HG03558 (cell line): ENCODE measurements at regions not wholly inside any gene's neighbourhood (a gene's known extent, or its start where the extent isn't known, plus 50 kb on each side); places are given as distances from the start of the nearest gene placed in this dataset.
"Not testable (repeated sequence)": the region's sequence is repeated elsewhere in the genome, so short reads cannot be mapped to it uniquely, and the experiment has no call there.

Experiments used
- ATAC-seq: cut with Tn5 transposase; IDR thresholded peaks from one replicate; pipeline ENCODE4 v1.9.1; 2021; ENCODE audit warnings: moderate number of reproducible peaks; ENCODE audit not compliant: unreplicated experiment; ENCODE audit errors: extremely low read depth

DNA sequence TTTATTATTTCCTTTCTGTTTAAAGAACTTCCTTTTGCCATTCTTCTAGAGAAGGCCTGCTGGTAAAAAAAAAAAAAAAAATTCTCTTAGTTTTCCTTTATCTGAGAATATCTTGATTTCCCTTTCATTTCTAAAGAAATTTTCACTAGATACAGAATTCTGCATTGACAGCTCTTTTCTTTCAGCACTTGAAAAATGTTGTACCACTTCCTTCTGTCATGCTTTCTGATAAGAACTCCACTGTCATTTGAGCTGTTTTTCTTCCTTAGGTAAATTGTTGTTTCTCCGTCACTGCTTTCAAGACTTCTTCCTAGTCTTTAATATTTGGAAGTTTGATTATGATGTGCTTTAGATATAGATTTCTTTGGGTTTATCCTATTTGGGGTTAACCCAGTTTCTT, 113.6 kb upstream of the BTG1 start:
- ATAC-seq: no peak

DNA sequence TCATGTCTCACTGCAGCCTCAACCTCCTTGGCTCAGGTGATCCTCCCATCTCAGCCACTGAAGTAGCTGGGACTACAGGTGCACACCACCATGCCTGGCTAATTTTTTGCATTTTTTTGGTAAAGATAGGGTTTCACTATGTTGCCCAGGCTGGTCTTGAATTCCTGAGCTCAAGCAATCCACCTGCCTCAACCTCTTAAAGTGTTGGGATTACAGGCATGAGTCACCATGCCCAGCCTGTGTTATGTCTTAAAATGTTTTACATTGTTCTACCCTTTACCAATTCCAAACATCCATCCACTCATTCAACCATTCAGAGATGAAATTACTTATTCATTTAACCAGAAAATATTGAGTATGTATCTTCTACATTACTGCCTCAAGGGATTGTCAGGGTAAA, 111.6 kb upstream of the BTG1 start:
- no peak for ATAC-seq

DNA sequence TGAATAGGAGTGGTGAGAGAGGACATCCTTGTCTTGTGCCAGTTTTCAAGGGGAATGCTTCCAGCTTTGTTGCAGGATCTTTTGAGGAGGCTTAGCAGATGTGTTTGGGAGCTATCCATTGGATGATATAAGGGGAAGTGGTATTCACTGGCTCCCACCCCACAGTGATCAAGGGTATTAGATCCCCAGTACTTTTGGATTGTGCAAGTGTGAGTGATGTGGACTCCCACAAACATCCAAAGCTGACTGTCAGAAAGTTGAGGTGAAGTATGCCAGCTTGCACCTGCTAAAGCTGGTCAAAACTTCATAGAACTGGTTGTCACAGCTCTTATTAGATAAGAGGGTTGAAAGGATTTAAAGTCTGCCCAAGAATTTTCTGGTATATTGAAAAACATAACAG, 110.1 kb upstream of the BTG1 start:
- ATAC-seq: no peak

DNA sequence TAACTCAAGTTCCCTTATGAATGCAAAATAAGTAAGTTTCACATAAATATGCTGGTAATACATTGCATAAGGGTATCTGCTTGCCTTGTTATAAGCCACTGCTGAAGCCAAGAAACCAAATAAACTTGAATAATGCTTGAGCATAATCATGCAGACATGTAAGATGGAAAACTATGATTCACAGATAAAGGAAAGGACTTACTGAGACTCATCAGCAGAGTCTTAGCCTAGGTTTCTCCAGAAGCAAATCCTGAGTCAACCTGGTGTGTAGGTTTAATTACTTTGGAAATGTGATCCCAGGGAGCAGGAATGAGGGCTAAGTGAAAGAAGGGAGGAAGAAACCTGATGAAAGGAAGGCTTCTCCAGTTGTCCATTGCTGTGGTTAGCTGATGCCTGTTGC, 107.7 kb upstream of the BTG1 start:
- ATAC-seq: no peak

DNA sequence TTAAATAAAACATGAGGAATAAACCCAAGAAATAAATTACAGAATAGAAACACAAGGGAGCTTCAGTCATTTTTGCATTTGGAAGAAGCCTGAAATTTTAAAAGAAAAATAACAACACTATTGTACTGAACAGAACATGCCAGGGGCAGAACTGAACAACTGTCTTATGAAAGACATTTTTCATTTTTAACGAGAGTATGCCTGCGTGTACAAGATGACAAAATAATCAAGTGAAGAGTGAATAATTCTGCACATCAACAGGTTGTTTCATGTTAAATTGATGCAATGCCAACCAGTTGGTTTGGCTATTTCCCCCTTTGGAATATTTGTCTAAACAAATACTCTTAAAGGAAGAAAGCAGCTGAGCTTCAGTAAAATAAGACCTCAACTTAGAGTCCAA, 103.3 kb upstream of the BTG1 start:
- no peak for ATAC-seq

DNA sequence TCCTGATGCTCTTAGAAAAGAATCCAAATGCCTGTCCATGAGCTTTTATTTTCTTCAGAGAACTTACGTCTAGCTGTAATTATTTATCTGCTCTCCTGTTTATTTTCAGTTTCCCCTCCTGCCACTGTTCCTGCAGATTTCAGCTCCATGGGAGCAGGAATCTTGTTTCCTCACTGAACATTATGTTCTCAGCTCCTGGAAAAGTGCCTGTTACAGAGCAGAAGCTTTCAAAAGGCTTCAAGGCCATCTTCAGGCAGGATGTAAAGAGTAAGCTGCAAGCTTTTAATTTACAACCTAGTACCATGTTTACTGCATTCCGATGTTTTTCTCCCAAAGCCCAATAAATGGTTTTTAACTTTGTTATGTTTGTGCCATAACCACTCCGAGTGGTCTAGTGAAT, 98.4 kb upstream of the BTG1 start:
- ATAC-seq: no peak

DNA sequence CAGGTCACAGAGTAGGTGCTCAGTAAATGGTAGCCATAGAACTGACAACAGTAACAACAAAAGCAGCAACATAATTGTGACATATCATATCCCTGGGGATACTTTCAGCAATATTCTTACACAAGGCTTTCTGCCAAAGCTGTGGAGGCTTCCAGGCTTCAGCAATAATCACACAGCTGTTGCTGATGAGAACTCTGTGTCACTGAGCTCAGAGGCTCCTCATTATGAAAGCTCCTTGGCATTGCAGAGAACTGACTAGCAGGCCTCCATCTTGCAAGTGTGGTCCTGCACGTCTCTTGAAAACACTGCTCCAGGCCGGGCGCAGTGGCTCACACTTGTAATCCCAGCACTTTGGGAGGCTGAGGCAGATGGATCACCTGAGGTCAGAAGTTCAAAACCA, 97.3 kb upstream of the BTG1 start:
- no peak for ATAC-seq

DNA sequence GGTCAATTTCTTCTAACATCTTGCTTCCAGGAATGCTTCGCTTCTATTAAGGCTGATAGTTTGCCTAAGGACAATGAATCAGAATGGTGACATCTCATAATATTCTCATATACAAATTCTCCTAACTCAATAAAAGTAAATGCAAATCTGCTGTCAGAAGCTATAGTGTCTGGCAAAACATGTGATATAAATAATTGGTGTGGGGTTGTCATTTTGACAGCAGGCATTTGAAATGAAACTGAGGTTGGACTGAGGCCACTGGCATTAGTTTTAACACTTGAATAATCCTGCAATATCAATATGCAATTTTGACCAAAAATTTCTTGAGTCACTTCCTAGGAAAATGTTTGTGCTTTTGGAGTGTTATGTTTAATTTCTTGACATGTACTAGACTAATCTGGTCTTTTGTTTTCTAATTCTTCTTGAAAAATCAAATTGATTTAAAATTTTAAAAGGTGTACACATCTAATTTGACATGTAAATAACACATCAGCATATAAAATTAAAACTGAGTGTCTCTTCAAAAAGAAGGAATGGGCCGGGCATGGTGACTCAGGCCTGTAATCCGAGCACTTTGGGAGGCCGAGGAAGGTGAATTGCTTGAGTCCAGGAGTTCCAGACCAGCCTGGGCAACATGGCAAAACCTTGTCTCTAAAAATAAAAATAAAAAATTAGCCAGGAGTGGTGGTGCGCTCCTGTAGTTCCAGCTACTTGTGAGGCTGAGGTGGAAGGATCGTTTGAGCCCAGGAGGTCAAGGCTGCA, 92.3 kb upstream of the BTG1 start:
- ATAC-seq: no peak

DNA sequence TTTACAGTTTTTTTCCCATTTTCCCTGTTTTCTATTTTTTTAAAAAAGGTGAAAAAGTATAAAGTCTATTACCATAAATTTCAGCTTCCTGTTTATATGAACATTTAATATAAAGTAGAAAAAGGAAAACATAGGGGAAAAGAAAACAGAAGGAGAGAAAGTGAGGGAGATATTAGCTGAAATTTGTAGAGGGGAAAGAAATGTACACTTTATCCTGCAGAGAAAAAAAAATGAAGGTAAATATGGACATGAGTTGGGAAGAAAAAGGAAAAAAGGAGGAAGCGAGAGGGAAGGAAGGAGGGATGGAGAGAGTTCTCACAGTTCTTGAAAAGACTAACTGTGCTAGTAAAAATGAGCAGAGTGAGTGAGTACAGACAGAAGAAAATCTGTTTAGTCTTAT, 91.6 kb upstream of the BTG1 start:
- no peak for ATAC-seq

DNA sequence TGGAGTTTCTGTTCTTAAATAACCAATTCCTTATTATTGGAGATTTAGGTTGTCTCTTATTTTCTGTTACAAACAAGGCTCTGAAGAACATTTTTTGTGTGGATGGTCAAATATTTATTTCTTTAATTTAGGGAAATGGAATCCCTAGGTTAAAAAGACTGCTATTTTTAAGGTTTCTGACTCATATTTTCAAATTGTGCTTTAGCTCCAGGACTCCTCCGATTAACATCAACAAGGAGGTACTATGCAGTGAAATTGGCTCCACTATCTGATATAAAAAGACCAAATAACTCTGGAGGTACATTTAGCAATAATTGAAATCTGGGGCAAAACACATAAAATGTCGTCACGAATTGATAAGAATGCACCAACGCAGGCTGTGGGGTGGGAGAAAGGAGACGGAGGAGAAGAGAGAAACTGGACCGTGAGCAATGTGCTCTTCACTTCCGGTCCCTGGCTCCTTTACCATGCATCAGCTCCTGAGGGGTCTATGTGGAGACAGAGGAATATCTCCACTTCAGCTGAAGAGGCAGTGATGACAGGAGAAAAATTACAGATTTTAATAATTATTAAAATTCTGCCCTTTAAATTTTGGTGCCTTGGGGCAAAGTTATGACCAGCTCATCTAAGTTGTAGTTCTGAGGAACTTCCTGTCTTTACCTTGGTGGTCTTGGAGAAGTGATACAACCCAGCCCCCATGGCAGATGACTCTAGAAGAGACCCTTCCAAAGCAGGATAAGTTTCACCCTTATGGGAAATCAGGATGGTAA, 90.2 kb upstream of the BTG1 start:
- ATAC-seq: no peak

DNA sequence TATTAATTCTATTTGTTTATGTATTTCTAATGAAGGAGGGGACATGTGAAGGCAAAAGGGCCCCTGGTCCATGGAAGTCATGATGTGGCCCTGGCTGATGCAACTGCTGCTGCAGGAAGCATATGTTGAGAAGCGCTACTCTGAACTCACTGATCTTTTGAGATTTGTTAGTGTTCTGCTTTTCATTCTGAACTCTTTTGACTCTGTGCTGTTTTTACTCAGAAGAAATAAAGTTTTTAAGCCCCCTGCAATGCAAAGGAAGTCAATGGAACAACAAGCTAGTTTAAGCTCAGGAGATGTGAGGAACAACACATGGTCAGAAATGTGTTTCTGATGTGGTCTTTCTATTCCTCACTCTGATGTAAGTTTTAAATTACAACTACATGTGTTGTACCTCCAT, 88.9 kb upstream of the BTG1 start:
- ATAC-seq: no peak

DNA sequence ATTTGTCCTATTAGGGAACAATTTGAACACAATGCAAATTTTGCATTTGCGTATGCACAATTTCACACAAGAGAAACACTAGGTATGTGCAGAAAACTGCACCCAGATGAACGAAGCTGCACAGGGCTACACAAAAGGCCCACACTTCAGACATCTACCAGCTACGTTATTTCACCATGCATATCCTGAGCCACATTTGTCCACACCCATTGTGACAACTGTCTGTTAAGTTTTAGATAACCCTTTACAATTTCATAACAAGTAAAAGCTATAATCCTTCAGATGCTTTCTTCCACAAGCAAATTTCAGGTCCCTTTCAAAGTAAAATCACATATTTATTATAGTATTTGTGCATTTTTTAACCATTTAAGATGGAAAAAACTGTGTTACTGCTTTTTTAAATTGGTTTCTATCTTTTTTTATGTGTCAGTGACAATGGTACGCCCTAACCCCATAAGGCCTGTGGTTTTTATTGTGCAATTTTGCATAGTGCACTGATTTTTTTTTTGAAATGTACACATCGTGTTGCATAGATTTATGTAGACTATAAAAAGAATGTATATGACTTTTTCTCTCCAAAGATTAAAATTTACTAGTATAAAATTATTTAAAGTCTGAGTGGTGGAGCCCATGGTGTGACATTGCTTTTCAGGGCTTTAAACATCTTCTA, 87.8 kb upstream of the BTG1 start:
- no peak for ATAC-seq

DNA sequence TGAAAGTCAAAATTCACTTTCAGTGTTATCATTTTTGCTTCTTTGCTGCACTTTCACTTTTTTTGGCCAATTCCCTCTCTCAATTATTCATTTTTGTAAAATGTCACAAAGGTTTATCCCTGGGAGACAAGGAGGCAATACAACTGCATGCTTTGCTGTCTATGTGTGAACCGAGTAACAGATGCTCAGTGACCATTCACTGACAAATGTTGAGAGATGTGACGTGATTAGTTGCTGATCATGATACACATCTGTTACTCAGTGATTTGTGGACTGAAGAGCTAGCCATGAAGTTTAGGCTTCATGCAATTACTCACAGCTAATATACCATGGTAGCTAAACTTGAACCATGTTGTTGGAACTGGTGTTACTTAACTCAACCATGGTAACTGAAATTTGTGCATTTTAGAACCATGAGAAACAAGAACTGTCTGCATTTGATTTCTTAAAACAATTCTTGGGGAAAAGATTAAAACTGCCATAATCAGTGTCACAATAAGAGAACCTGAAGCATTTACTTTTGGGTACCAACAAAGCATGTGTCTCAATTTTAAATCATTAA, 86.8 kb upstream of the BTG1 start:
- not testable (repeated sequence) for ATAC-seq

DNA sequence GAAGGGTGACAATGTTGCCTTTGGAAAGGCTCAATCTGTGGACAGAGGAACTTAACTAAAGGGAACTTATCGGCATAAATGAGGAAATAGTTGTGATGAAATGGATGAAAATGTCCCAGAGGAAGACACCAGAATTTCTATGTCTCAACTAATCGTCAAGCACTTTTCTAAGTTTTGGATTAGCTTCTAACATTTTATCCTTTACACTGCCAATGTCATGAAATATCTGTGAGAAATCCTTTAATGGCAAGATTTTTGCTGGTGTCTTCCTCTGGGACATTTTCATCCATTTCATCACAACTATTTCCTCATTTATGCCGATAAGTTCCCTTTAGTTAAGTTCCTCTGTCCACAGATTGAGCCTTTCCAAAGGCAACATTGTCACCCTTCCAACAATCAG, 86.3 kb upstream of the BTG1 start:
- not testable (repeated sequence) for ATAC-seq

DNA sequence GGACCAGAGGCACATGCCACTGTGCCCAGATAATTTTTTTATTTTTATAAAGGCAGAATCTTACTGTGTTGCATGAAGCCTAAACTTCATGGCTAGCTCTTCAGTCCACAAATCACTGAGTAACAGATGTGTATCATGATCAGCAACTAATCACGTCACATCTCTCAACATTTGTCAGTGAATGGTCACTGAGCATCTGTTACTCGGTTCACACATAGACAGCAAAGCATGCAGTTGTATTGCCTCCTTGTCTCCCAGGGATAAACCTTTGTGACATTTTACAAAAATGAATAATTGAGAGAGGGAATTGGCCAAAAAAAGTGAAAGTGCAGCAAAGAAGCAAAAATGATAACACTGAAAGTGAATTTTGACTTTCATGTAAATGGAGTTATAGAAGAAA, 85.9 kb upstream of the BTG1 start:
- ATAC-seq: not testable (repeated sequence)

DNA sequence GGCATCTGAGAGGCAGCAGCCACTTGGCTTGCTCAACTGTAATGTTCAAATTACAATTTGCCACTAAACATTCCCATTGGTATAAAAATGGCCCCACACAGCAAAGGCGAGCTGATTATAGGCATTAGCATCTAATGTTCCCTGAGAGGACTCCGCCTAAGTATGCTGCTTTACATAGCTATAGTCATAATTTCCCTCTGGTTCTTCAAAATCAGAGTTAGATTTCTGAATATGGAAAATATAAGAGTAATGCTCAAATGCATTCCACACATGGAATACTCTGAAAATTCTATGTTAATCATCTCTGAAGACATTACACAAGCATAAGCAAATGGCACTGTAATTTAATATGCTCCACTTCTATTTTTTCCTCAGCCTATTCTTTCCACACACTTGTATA, 83.7 kb upstream of the BTG1 start:
- no peak for ATAC-seq

DNA sequence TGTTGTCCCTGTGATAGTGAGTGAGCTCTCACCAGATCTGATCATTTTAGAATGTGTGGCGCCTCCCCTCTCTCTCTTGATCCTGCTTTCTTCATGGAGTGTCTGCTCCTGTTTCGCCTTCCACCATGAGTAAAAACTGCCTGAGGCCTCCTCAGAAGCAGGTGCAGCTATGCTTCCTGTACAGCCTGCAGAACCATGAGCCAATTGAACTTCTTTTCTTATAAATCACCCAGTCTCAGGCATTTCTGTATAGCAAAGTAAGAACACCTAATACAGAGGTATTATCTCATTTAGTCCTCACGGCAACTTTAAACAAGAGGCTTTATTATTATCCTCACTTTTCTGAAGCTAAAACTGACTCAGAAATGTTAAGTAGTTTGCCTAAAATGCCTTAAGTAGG, 81.3 kb upstream of the BTG1 start:
- ATAC-seq: no peak

DNA sequence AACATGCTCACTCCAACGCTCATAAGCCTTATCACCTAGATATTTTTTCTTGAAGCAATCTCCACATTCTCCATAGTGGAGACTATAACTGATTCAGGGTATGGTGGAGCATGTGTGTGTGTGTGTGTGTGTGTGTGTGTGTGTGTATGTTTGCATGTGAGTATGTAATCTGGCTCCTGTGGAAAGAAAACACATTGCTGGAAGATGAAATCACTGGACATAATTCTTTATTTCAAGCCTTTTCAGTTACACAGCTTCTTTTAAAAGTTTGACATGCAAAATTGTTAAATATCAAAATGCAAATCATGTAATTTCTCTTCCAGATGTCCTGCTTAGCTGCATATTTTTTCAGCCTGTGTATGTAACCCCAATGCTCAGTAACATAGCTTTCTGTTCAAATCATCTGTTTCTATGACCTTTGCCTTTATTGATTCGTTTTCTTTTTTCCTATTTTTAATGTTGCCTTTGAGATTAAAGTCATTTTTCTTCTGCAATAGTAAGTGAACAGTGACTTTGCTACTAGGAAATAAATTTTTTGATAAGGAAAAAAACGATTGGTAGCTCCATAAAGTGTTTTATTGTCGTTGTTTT, 80.5 kb upstream of the BTG1 start:
- no peak for ATAC-seq

DNA sequence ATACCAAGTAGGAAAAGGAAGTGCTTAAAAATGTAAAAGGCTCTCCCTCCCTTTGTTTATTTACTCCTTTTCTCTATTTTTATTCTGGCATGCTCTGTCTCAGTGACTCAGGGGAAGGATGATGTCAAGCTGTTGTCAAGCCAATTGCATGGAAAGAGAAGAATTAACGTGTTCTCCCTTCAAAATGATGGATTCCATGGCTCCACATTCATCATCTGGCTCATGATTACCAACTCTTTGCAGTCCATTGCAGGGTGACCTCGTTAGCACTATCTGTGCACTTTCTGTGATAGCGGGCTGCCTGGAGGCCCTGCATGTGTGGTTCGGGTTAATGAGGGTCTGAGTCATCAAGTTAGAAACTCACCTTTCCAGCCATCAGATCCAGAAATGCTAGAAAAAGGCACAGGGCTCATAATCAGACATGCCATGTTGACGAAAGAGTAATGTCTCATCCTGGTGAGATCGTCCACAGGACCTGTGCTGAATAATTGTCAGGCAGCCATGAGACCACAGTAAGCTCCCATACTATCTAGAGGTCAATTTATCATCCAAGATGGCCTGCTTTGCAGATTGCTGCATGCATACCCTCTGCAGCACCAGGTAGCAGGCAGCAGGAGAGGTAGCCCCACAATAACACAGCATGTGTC, 79.2 kb upstream of the BTG1 start:
- ATAC-seq: no peak

DNA sequence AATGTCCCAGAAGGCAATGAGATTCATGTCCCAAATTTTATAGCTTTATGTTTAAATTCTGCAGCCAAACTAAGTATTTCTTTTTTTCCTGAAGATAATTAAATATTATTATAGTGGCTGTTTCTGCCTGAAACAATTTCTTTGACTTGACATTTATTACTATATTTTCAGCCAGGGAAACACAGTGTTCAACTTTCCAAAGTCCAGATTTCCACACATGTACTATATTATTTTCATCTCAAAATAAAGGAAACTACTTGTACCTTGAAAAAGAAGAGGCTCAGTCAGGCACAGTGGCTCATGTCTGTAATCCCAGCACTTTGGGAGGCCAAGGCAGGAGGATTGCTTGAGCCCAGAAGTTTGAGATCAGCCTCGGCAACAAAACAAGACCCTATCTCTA, 77.8 kb upstream of the BTG1 start:
- ATAC-seq: no peak
